ENCODE measurements at regions not wholly inside any gene's neighbourhood (a gene's known extent, or its start where the extent isn't known, plus 50 kb on each side); places are given as distances from the start of the nearest gene placed in this dataset.

DNA sequence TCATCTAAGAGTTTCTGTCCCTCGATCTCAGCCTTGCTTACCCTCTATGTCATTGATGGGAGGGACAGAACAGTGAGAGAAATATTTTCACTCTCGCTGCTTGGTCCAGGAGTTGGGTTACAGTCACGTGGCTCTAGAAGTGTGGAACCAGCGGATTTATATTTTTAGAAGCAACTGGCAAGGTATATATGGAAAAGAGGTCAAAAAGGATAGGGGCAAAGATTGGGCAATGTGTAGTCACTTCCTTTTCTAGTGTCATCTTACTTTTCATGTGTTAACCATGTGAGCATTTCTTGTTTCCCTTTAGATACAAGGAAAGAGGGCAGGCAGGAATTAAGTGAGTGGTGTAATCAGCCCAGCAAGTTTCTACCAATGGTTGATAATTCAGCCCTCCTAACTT lies 111.5 kb upstream of the ZNF366 start:
- no peak for DNase-seq

DNA sequence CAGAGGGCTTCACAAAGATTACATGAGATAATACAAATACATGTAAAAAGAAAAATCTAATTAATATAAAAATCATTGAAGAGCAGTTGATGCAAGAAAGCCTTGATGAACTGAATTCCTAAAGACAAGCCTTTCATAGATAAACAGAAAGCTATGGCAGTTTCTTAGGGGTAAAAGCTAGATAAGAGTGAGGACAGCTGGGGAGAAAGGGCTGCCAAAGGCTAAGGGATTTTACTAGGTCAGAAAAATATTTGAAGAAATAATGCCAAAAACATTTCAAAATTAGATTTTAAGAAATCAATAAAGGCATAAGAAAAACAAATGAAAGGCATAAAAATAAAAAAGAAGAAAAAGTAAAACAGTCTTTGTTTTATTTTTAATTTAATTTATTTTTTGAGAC lies 107.9 kb upstream of the ZNF366 start:
- no peak for DNase-seq

DNA sequence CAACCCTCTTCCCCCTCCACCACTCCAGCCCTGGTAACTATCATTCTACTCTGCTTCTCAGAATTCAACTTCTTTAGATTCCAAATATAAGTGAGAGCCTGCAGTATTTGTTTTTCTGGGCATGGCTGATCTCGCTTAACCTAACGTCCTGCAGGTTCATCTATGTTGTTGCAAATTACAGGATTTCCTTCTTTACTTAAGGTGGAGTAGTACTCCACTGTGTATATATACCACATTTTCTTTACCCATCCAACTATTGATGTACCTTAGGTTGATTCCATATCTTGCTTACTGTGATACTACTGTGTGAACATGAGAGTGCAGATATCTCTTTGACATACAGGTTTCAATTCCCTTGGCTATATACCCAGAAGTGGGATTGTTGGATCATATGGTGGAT lies 106.3 kb upstream of the ZNF366 start:
- no peak for DNase-seq

DNA sequence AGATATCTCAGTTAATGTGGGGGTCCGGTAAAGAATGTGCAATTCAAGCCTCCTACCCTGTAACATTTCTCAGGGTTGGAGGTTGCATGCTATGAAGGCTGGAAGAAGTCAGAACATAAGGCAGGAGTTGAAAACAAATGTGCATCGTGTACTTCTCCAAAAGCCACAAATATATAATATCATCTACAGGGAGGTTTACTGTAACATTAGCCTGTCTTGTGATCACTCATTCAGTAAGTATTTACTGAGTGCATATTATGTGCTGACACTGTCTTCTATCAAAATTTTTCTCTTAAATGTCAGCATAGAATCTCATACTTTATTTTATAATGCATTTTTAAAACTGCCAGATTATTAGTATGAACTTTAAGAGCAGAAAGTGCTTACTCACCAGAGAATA lies 105.6 kb upstream of the ZNF366 start:
- DNase-seq: no peak

DNA sequence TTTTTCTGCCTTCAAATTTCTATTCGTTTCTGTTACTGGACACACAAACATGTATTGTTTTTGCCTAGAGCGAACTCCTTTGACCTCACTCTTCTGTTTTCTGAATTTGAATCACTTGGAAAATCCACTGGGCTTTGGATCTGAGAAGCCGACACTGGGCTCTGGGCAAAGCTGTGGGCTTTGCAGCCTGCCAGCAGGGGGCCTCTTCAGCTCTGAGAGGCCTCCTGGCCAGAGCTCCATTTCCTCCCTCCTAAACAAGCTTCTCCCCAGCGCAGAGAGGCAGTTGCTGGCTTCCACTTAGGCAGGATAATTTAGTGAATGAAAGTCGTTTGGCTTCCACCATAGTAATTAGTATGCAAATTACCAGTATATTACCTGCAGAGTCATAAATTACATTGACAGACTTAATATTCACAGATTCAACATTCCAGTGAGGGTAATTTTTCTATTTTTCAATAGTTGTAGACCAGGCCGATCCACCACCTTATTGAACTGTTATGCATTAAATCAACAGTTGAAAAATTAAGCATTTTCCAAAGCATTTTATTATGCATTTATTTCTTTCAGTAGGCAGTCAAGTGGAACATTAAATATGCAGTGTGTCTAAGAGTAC lies 104.0 kb upstream of the ZNF366 start:
- peak; percentile 73 for DNase-seq

DNA sequence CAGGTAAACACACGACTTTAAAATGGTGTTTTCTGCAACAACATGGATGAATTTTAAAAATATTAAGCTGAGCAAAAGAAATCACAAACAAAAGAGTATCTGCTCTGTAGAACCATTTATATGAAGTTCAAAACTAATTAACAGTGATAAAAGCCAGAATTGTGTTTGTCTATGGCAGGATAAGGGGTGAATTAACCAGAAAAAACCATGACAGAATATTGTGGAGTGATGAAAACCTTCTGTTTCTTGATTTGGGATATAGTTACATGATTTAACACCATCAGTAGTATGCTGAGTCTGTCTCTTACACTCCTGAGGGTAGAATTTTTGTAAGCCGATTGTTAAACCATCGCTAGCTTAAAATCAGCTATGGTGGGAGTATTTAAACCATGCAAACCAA lies 101.7 kb upstream of the ZNF366 start:
- no peak for DNase-seq

DNA sequence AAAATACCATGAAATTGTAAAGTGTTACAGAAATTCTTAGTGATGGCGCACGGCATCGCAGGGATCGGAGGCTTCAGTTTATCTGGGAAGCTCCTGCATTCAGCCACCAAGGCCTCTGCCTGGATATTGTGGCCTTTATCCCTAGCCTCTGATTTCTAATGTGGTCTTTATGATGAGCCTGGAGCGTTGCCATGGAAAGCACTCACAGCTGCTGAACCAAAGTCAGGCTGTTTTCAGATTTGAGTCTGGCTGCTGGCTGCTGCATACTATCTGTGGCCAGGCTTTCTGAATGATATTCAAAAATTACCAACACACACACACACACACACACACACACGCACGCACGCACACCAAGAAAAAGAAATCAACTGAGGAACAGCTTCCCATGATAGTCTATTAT lies 101.1 kb upstream of the ZNF366 start:
- peak; percentile 38 for DNase-seq

DNA sequence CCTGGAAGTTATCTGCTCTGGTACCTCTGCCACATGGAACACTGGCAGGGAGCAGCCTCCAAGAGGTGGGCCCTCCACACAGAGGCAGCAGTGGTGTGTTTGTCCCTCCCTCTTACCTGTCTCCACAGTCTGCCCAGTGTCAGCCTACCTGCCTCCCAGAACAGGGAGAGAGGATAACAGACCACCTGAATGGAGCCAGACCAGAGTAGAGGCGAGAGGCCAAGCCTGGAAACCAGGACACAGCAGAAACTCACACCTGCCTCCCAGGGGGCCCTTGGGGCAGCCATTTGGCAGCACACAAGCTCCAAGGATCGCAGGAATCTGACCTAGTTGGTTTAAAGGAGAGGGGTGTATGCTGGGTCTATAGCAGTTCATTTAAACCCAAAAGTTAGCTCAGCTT lies 100.2 kb upstream of the ZNF366 start:
- no peak for DNase-seq

DNA sequence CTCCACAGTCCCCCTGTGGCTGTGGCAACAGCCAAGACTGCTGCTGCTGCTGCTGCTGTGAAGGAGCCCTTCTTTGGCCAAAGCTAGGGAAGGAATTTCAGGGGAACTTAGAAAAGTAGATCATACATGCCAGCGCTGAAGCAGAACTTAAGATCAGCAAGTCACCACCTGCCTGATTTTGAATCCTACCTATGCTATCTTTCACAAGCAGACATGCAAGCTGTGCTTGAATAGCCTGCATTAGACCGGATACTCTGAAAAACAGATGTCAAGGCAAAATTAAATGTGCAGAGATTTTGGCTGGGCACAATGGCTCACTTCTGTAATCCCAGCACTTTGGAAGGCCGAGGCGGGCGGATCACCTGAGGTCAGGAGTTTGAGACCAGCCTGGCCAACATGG lies 99.3 kb upstream of the ZNF366 start:
- DNase-seq: no peak

DNA sequence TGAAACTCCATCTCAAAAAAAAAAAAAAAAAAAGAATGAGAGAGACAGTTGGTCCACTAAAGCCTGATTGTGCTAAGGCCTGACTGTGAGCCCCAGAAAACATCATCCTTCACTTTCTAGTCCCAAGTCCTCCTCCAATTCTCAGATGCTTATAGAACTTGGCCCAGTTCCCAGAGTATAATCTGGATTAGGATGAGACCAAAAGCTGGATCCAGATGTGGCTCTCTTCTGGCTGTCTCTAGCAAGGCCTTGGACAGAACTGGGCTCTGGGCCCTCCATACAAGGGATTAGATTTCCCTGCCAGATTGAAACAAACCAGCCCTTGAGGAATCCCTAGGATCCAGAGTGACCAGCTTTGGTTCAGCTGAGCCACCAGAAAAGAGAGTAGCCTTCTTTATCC lies 98.4 kb upstream of the ZNF366 start:
- no peak for DNase-seq

DNA sequence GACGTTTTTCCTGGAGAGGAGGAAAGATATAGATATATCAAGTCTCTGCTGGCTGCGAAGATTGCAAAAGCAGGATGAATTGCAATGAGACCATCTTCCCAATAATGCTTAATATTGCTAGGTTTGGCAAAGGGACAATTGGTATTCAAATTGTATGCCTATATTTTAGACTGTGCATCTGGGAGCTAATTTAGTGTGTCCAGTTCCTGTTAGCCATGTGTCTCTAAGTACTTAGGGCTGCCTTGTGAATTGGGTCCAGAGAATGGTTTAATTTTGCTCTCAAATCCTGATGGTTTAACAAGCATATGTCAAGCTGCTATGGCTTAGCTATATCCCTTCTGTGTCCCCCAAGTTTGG lies 97.6 kb upstream of the ZNF366 start:
- DNase-seq: no peak

DNA sequence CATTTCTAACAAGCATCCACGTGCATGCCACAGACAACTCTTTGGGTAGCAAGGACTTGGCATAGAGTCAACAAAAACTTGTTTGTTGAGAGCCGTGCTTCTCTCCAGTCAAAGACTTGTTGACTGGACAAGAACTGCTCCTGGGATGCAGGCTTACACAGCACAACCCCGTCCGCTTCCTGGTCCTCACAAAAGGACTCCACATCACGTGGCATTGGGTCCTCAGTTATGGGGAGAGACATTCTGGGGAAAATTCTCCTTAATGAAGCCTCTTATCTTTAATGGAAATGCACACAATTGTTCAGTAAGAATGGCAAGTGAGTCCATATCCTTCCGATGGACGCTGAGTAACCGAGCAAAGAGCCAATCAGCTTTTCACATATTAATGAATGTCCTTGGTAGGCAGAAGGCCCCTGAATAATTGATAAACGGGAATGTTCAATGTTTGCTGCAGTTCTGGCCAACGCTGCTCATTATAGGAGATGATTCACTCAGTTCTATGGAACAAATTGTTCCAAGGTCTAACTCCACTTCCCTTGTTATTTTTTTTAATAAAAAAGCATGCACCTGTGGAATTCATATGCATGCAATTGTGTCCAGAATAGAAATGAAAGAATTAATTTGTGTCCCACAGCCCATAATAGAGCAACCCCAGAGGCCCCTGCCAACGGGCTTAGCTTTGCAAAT lies 97.0 kb upstream of the ZNF366 start:
- DNase-seq: no peak

DNA sequence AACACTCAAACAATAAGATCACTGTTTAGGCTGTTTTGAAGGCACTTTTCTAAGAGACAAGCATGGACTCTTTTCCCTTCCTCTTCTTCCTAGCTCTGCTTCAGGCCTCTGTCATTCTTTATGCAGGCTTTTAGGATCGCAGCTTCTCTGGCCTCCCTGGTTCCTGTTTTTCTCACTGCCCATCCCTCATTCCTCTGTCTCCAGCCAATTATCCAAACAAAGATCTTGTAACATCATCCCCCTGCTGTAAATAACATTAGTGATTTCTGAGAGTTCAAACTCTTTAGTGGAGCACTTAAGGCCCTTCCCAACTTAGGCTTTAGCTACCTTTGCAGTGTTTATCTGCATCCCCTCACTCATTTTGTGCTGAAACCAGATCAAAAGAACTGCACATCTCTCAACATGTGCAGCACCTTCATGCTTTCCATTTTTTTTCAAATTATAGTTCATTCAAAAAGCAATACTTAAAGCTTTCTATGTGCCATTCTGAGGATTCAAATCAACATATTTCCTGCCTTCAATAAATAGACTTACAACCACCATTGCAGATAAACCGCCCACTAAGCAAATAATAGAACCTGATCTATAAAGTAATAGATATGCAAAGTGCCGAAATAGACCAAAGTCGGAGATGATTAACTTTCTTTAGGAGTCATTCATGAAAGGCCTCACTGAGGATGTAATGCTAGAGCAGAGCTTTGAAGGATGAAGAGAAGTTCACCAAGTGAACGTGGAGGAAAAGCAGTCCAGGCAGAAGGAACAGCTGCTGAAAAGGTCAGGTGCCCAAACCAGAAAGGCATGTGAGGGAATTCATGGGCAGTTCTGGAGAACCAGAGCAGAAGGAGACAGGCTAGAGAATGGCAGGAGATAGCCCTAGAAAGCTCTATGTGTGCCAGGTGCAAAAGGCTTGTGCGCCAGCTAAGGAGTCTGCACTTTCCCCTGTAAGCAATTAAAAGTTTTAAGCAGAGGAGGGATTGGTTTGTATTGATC lies 95.8 kb upstream of the ZNF366 start:
- no peak for DNase-seq

DNA sequence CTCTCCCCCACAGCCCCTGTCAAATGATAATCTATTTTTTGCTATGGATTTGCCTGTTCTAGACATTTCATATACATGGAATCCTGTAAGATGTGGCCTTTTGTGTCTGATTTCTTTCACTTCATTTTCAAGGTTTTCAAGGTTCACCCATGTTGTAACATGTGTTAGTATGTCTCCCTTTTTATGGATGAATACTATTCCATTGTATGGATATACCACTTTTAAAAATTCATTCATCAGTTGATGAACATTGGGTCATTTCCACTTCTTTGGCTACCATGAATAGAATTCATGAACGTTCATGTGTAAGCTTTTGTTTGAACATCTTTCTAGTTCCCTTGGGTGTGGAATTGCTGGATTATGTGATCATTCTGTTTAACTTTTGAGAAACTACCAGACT lies 94.7 kb upstream of the ZNF366 start:
- no peak for DNase-seq

DNA sequence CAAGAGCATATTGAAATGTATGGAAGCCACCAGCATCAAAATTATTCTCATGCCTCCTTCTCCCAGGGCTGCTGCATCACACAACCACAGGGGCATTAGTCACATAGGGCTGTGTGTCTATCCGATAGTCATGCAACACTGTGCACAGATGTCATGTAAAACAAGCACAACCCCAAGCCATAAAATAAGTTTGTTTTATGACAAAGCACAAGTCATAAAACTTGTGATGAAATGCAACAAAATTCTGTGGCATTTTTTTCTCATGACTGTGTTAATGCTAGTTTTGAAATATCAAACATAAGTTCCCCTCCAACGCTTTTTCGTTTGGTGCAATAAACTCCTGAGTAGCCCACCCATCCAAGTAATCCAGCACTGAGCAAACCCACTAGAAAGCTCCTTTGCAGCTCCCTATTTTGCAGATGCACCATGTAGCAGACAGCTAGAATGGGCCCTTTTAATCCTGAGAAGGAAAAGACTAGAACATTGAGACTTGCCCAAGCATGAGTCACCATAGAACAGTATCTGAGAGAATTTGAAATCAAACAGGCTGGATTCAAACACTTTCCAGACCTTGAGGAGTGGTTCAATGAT lies 93.3 kb upstream of the ZNF366 start:
- DNase-seq: no peak

DNA sequence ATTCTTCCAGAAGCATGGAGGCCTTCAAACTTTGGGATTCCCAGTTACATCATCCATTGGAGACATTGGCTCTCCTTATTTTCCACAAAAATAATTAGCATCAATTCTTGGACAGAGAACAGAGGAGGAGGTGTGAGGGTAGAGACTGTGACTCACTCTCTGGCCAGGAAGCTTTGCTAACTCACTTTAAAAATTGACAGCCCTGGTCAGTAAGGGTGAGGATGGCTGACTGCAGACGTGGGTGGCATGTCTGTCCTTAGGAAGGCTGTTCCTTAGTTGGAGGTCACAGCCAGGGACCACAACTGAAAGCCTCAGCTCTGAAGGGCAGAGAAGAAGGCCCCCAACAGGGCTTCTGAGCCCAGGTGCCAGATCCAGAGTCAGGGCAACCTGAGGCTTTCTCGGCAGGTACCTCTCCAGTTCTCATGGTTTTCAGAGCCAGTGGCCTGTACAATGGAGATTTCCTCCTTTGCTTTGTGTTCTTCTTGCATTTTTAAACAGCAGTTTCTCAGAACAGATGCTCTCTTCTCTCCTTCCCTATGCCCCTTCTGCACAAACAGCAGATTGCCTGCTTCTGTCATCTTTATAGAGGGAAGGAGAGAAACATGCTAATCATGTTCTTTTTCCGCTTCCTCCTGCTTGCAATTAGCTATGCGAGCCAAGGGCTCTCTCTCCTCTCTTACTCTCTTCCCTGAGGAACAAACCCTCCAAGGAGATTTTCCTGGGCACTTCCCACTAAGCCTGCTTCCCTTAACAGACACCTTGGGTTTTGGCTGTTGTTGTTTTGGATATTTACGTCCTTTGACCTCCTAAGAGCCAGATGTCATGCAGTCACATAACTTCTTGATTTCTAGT lies 92.5 kb upstream of the ZNF366 start:
- no peak for DNase-seq

DNA sequence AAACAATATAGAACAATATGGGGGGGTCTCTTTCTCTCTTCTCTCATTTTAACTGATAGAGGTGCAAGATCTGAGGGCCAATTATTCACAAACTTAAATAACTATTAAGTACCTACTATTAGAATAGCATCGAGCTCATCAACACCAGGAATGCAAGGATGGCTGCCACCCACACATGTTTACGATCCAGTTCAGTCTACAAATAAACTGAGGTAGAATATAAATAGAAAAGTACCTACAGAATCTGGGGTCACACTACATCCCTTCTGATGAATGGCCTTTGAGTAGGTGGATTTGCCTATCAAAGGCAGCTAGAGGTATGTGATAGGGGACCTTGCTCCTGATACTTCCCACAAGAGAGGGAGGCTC lies 91.8 kb upstream of the ZNF366 start:
- no peak for DNase-seq

DNA sequence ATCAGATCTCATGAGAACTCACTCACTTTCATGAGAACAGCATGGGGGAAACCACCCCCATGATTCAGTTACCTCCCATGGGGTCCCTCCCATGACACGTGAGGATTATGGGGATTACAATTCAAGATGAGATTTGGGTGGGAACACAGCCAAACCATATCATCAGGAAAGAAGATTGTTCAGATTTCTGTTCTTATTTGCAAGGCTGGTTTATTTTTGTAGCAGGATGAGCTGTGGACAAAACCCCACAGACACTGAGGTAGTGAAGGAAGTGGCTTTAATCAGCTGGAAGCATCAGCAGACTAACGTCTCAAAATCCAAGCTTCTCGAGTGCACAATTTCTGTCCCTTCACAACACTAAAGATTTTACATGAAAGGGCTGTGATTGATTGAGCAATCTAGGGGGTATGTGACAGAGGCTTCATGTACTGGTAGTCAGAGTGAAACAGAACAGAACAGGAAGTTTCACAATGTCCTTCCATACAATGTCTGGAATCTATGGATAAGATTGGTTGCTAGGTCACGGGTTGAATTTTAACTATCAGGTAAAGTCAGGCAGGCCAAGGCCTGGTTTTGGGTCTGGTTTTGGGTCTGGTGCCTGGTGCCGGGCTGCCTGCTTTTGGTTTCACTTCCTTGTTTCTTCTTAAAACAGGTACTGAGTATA lies 91.3 kb upstream of the ZNF366 start:
- no peak for DNase-seq

DNA sequence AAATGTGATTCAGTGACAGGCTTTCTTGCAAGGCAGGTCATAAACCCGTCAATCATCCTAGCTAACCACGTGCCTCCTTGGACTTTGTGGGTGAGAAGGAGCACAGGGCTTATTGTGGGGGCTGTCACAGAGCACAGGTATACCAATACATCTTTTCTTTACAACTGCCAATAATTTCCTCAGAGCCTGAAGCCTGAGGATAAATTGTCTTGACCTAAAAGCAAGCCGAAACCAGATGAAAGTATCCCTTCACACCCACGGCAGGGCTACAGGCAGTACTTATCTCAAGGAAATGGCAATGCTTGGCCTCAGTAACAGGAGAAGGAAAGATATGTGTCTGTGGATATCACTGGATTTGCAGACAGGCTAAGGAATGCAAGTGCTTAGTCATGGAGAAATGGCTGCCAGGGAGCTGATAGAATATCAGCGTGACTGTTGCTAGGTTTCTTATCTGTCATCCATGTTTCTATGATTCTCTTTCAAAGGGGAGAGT lies 90.3 kb upstream of the ZNF366 start:
- no peak for DNase-seq

DNA sequence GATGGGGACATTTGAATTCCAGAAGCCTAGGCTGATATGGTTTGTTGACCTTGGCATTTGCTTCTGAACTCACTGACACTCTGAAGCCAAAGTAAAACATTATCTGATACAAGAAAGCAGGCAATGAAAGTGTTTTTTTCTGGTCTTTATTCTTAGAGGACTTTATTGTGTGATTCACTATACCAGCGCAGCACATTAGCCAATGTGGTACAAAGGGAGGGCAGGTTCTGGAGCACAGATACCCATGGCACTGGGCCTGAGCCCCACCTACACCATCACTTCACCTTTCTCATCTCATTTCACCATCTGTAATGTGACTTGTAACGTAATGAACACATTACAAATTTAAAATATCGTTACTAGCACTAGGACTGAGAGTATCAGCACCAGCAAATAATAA lies 89.7 kb upstream of the ZNF366 start:
- no peak for DNase-seq

DNA sequence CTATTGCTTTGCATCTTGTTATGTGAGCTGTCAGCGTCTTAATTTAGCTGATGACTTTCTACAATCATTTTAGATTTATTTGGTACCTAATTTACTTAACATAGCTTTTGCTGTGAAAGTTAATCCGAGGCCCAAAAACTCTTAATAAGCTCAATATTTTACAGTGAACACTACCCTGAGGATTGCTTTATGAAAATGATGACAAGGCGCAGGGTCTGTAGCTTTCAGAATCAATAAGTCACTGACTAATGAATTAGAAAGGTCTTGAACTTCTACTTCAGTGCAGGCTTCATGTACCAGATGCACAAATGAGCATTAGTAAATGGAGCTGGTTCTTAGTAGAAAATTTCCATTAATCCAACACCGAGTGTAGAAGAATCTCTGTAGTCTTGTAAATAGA lies 81.4 kb upstream of the ZNF366 start:
- DNase-seq: no peak

Measured in retina (tissue), 1 donor.